Neural cell (in vitro differentiated cells): ENCODE measurements at regions not wholly inside any gene's neighbourhood (a gene's known extent, or its start where the extent isn't known, plus 50 kb on each side); places are given as distances from the start of the nearest gene placed in this dataset.

Source experiments
- H2AFZ ChIP-seq: fragments of 200-600, 300-800 bp; sonication (generic), shearing (Covaris generic); 2 replicates; pipeline ENCODE4 v1.6.0; 2014; ENCODE audit warnings: low read depth, mild to moderate bottlenecking, antibody characterized with exemption, low read length, moderate library complexity
- H3F3A ChIP-seq: fragments of 200-600 bp; shearing (Covaris generic); 2 replicates; pipeline ENCODE4 v1.6.1; 2016; ENCODE audit warnings: mild to moderate bottlenecking, moderate library complexity, mixed read lengths, antibody characterized with exemption, low read length; ENCODE audit not compliant: insufficient read depth, poor library complexity, severe bottlenecking
- H3K27ac ChIP-seq: fragments of 200-600, 300-800 bp; sonication (generic), shearing (Covaris generic); 2 replicates; pipeline ENCODE4 v1.5.1; 2014; ENCODE audit warnings: mild to moderate bottlenecking, low read length, moderate library complexity
- H3K27me3 ChIP-seq: fragments of 300-800, 200-600 bp; sonication (generic), shearing (Covaris generic); 2 replicates; pipeline ENCODE4 v1.6.0; 2014; ENCODE audit warnings: mild to moderate bottlenecking, low read depth, low read length, moderate library complexity; ENCODE audit not compliant: insufficient read depth
- H3K36me3 ChIP-seq: fragments of 300-800, 200-600 bp; sonication (generic), shearing (Covaris generic); 2 replicates; pipeline ENCODE4 v1.5.1; 2014; ENCODE audit warnings: mild to moderate bottlenecking, antibody characterized with exemption, low read length, moderate library complexity; ENCODE audit not compliant: insufficient read depth
- H3K4me2 ChIP-seq: fragments of 300-800, 200-600 bp; sonication (generic), shearing (Covaris generic); 2 replicates; pipeline ENCODE4 v1.6.0; 2014; ENCODE audit warnings: mild to moderate bottlenecking, low read length
- H3K4me3 ChIP-seq: fragments of 300-800, 200-600 bp; sonication (generic), shearing (Covaris generic); 2 replicates; pipeline ENCODE4 v1.5.1; 2014; ENCODE audit warnings: mild to moderate bottlenecking, low read length, moderate library complexity
- H3K79me2 ChIP-seq: fragments of 200-600 bp; shearing (Covaris generic); replicated peaks from 2 replicates; pipeline ENCODE4 v1.6.0; 2014; ENCODE audit warnings: mild to moderate bottlenecking, low read length, moderate library complexity; ENCODE audit not compliant: insufficient read depth
- H3K9ac ChIP-seq: fragments of 300-800, 200-600 bp; sonication (generic), shearing (Covaris generic); 2 replicates; pipeline ENCODE4 v1.6.1; 2016; ENCODE audit warnings: mild to moderate bottlenecking, low read length, mixed read lengths
- H3K9me2 ChIP-seq: fragments of 200-600 bp; shearing (Covaris generic); 2 replicates; pipeline ENCODE4 v1.6.1; 2016; ENCODE audit warnings: mild to moderate bottlenecking, low read length, mixed read lengths; ENCODE audit not compliant: insufficient read depth
- H3K9me3 ChIP-seq: fragments of 200-600, 300-800 bp; sonication (generic), shearing (Covaris generic); 2 replicates; pipeline ENCODE4 v1.6.1; 2016; ENCODE audit warnings: mild to moderate bottlenecking, mixed run types, low read length, moderate library complexity, mixed read lengths
- H4K20me1 ChIP-seq: fragments of 200-600 bp; shearing (Covaris generic); 2 replicates; pipeline ENCODE4 v1.6.1; 2016; ENCODE audit warnings: mild to moderate bottlenecking, mixed run types; ENCODE audit not compliant: insufficient read depth
- CTCF ChIP-seq: fragments of 450-650 bp; IDR thresholded peaks from 2 replicates; pipeline ENCODE4 v1.5.1; 2014; ENCODE audit warnings: antibody characterized with exemption, mild to moderate bottlenecking, moderate library complexity; ENCODE audit not compliant: poor library complexity, severe bottlenecking
- EP300 ChIP-seq: fragments of 450-650 bp; conservative IDR thresholded peaks from 2 replicates; pipeline ENCODE4 v1.6.1; 2014; ENCODE audit warnings: antibody characterized with exemption, mild to moderate bottlenecking, moderate library complexity; ENCODE audit not compliant: poor library complexity, severe bottlenecking
- EZH2 ChIP-seq: fragments of 200-600, 300-800 bp; shearing (Covaris generic), sonication (generic); IDR thresholded peaks from 2 replicates; pipeline ENCODE4 v1.6.1; 2014; ENCODE audit warnings: antibody characterized with exemption, low read length, borderline replicate concordance, mild to moderate bottlenecking; ENCODE audit not compliant: insufficient read depth, poor library complexity, severe bottlenecking
- MXI1 ChIP-seq: fragments of 450-650 bp; conservative IDR thresholded peaks from 2 replicates; pipeline ENCODE4 v1.6.1; 2014; ENCODE audit warnings: antibody characterized with exemption, mild to moderate bottlenecking; ENCODE audit not compliant: poor library complexity, severe bottlenecking
- POLR2AphosphoS5 ChIP-seq: IDR thresholded peaks from 2 replicates; pipeline ENCODE4 v1.6.1; 2012
- RAD21 ChIP-seq: fragments of 450-650 bp; conservative IDR thresholded peaks from 2 replicates; pipeline ENCODE4 v1.6.1; 2014; ENCODE audit warnings: antibody characterized with exemption, mild to moderate bottlenecking, moderate library complexity
- SMC3 ChIP-seq: fragments of 450-650 bp; conservative IDR thresholded peaks from 2 replicates; pipeline ENCODE4 v1.6.1; 2014; ENCODE audit warnings: antibody characterized with exemption, mild to moderate bottlenecking, moderate library complexity; ENCODE audit not compliant: poor library complexity
- TAF1 ChIP-seq: IDR thresholded peaks from 2 replicates; pipeline ENCODE4 v1.6.1; 2012; ENCODE audit warnings: low read depth
- TF ChIP-seq, protein P1 (sequence below): IDR thresholded peaks from 2 replicates; pipeline ENCODE4 v1.6.1; 2012; ENCODE audit warnings: borderline replicate concordance

- no peaks in the 10 kb centered on the region for H3K9me3 ChIP-seq
- no peaks in the 10 kb centered on the region for H3K36me3 ChIP-seq
- no peak overlapping the region for H3K4me3 ChIP-seq
- no peaks in the 10 kb centered on the region for H3F3A ChIP-seq
- no peak for TF ChIP-seq SMC3
- no peak overlapping the region for H3K27ac ChIP-seq
- H2AFZ ChIP-seq: no peak overlapping the region
- no peak overlapping the region for H3K4me2 ChIP-seq
- H4K20me1 ChIP-seq: no peaks in the 10 kb centered on the region
- no peak overlapping the region for H3K9ac ChIP-seq
- no peaks in the 10 kb centered on the region for H3K27me3 ChIP-seq
- no peaks in the 10 kb centered on the region for H3K9me2 ChIP-seq
- H3K79me2 ChIP-seq: no peaks in the 10 kb centered on the region
Observed at GRCh38 chr4:83932750-83933391, 397.0 kb downstream of the GPAT3 start.

DNA sequence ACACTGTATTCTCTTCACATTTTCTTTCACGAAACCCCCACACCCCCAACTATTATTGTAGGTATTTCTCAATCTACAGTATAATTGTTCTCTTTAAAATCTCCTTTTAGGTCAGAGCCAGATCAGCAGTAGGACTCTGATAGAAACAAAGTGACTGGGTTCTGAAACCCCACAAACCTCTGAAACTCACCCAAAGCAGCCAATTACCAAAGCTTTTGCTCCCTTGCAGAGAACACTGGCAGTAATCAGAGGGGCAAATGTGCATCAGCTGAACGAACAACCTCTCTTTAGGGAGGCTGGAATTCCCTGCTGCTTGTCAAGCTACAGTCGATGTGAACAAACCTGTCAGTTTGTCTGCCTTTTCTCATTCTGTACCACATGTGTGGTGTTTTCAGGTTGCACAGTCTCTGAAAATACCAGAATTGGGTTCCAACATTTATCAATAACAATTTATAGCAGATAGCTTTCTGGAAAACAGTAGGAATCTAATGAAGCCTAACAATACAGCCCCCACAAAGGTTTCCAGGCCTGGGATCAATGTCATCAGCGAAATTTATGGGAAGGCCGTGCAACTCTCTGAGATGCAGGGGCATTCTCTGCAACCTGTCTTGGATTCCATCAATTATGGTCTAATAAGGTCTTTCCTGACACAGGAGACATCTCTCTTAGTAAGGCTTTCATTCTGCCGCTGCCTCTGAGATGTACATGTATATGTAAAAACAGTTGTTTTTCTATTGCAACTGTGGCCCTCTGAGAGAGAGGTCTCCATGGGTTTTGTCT, 395.9 kb downstream of the GPAT3 start:
- Histone ChIP-seq H3K79me2 (no peaks in the 10 kb centered on the region), H4K20me1 (no peaks in the 10 kb centered on the region), H3K4me2 (no peak overlapping the region), H3F3A (no peaks in the 10 kb centered on the region), H3K27me3 (no peaks in the 10 kb centered on the region), H2AFZ (no peak overlapping the region), H3K9me2 (no peaks in the 10 kb centered on the region), H3K9me3 (no peaks in the 10 kb centered on the region), H3K9ac (no peak overlapping the region), H3K27ac (no peak overlapping the region), H3K36me3 (no peaks in the 10 kb centered on the region), H3K4me3 (peak overlapping the region; percentile 10)
- TF ChIP-seq MXI1 (no peak), POLR2AphosphoS5 (peak; percentile 37), CTCF (no peak), TAF1 (no peak), EP300 (no peak), RAD21 (no peak), SMC3 (no peak), EZH2 (no peak)
- TF ChIP-seq, protein P1, sequence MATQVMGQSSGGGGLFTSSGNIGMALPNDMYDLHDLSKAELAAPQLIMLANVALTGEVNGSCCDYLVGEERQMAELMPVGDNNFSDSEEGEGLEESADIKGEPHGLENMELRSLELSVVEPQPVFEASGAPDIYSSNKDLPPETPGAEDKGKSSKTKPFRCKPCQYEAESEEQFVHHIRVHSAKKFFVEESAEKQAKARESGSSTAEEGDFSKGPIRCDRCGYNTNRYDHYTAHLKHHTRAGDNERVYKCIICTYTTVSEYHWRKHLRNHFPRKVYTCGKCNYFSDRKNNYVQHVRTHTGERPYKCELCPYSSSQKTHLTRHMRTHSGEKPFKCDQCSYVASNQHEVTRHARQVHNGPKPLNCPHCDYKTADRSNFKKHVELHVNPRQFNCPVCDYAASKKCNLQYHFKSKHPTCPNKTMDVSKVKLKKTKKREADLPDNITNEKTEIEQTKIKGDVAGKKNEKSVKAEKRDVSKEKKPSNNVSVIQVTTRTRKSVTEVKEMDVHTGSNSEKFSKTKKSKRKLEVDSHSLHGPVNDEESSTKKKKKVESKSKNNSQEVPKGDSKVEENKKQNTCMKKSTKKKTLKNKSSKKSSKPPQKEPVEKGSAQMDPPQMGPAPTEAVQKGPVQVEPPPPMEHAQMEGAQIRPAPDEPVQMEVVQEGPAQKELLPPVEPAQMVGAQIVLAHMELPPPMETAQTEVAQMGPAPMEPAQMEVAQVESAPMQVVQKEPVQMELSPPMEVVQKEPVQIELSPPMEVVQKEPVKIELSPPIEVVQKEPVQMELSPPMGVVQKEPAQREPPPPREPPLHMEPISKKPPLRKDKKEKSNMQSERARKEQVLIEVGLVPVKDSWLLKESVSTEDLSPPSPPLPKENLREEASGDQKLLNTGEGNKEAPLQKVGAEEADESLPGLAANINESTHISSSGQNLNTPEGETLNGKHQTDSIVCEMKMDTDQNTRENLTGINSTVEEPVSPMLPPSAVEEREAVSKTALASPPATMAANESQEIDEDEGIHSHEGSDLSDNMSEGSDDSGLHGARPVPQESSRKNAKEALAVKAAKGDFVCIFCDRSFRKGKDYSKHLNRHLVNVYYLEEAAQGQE: peak; percentile 58
